Right lobe of liver (tissue), 6 donors: ENCODE measurements at regions not wholly inside any gene's neighbourhood (a gene's known extent, or its start where the extent isn't known, plus 50 kb on each side); places are given as distances from the start of the nearest gene placed in this dataset.

ENCODE experiments used
- ATAC-seq, 4 donors: fragments of 200-7000 bp; cut with Tn5 transposase; one replicate each; pipeline ENCODE4 v1.9.1; 2020; ENCODE audit warnings: mild to moderate bottlenecking in 4 of 4, moderate library complexity in 4 of 4
- DNase-seq, 3 donors: peaks; one replicate each; pipeline ENCODE4 v3.0.0-alpha.2; 2020
- H3K27ac ChIP-seq, 3 donors: fragments of 200-600 bp; one replicate each; pipeline ENCODE4 v1.8.0; 2022
- H3K27me3 ChIP-seq, 2 donors: fragments of 200-600 bp; one replicate each; pipeline ENCODE4 v1.8.0; 2022
- H3K36me3 ChIP-seq, 4 donors: fragments of 200-600 bp; sonication (generic) in 1 of 4; one replicate each; pipeline versions ENCODE4 v1.5.1 to v1.8.0; 2017 to 2022; ENCODE audit warnings: control low read depth in 1 of 4
- H3K4me1 ChIP-seq, 4 donors: fragments of 200-600 bp; sonication (generic) in 1 of 4; one replicate each; pipeline versions ENCODE4 v1.5.1 to v1.8.0; 2017 to 2022; ENCODE audit warnings: control low read depth in 1 of 4
- H3K4me3 ChIP-seq, 3 donors: fragments of 200-600 bp; one replicate each; pipeline ENCODE4 v1.8.0; 2022
- H3K9me3 ChIP-seq, 4 donors: fragments of 200-600 bp; sonication (generic) in 1 of 4; one replicate each; pipeline versions ENCODE4 v1.5.1 to v1.8.0; 2017 to 2022; ENCODE audit warnings: control low read depth in 1 of 4
- POLR2A ChIP-seq: fragments of 450-650 bp; IDR thresholded peaks from one replicate; pipeline ENCODE4 v1.6.1; 2017; ENCODE audit warnings: antibody characterized with exemption, mild to moderate bottlenecking
- WGBS: methylation state at CpG from one replicate; pipeline ENCODE4 v1.1.6; 2018; ENCODE audit warnings: low coverage, low lambda C conversion rate; ENCODE audit not compliant: insufficient coverage; ENCODE audit errors: missing lambda C conversion rate; 5-methylcytosine and 5-hydroxymethylcytosine counted together
- intact Hi-C, 2 donors: fragments of 100-400 bp; cut with DNase I; formaldehyde crosslinking; loops; one replicate each; pipeline versions ENCODE4 v1.11.2 to v1.14.1; 2022
- TF ChIP-seq, protein P1 (sequence below), 4 donors: fragments of 200-600 bp in 3 of 4; fragments of 450-650 bp in 1 of 4; IDR thresholded peaks; one replicate each; pipeline versions ENCODE4 v1.5.1 to v1.8.0; 2016 to 2022; ENCODE audit warnings: antibody characterized with exemption in 4 of 4, mild to moderate bottlenecking in 2 of 4
- donor health status: DM: no; HTN: yes; CAD: no.
- donor health status: DM: no; HTN: no; CAD: no.
- donor health status: DM: no; HTN: no; CAD: no.
- donor health status: DM: no; HTN: yes; CAD: no.
- donor health status: DM: no; HTN: yes; CAD: no.

DNA sequence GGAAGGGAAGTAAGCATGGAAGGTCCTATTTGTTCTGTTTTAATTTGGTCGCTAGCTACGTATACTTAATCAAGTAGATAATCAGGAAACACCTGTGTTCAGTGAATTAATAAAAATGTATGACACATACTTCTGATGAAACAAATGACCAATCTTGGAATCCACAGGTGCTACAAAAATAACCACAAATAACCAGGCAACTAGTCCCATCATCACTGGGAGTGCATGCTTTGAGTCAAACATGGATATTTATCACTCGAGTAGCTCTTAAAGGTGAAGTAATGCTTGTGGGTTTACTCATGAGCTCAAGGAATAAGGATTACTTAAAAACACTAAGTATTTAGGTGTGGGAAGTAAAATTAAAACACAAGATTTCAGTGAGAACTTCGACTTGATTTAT lies 285.6 kb upstream of the ID4 start:
- ATAC-seq (no peak), DNase-seq (no peak)
- WGBS: 49% methylated on average over 4 of the region's 4 CpGs
- no peak for TF ChIP-seq POLR2A
- intact Hi-C loops: no loop called here
- Histone ChIP-seq H3K4me1 (no peaks in the 10 kb centered on the region), H3K9me3 (no peaks in the 10 kb centered on the region), H3K36me3 (no peaks in the 10 kb centered on the region), H3K4me3 (no peak overlapping the region), H3K27me3 (no peaks in the 10 kb centered on the region), H3K27ac (no peak overlapping the region)

DNA sequence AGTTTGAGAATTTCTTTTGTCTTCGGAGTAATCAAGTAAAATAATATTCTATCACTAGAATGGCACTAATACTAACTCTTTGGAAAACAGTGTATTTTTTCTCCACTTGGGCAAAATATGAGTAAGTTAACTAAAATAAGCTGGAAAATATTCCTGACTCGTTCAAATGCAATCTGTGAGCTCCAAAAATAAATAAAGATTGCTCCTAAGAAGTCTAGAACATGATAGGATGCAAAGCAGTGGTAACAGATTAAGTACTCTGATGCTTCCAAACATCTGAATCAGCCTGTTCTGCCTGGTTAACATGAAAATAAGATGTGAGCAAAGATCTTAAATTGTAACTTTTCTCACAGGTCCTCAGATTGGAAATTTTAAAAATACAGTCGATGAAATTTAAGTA lies 285.1 kb upstream of the ID4 start:
- Histone ChIP-seq H3K36me3 (no peaks in the 10 kb centered on the region), H3K27ac (no peak overlapping the region), H3K27me3 (no peaks in the 10 kb centered on the region), H3K4me1 (no peaks in the 10 kb centered on the region), H3K9me3 (no peaks in the 10 kb centered on the region), H3K4me3 (no peak overlapping the region)
- WGBS: 33% methylated on average over 3 of the region's 3 CpGs
- TF ChIP-seq POLR2A: no peak
- TF ChIP-seq, protein P1, sequence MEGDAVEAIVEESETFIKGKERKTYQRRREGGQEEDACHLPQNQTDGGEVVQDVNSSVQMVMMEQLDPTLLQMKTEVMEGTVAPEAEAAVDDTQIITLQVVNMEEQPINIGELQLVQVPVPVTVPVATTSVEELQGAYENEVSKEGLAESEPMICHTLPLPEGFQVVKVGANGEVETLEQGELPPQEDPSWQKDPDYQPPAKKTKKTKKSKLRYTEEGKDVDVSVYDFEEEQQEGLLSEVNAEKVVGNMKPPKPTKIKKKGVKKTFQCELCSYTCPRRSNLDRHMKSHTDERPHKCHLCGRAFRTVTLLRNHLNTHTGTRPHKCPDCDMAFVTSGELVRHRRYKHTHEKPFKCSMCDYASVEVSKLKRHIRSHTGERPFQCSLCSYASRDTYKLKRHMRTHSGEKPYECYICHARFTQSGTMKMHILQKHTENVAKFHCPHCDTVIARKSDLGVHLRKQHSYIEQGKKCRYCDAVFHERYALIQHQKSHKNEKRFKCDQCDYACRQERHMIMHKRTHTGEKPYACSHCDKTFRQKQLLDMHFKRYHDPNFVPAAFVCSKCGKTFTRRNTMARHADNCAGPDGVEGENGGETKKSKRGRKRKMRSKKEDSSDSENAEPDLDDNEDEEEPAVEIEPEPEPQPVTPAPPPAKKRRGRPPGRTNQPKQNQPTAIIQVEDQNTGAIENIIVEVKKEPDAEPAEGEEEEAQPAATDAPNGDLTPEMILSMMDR (IDR thresholded peaks at IDR 0.05): no peak
- ATAC-seq: no peak
- intact Hi-C loops: no loop called here
- DNase-seq: no peak

DNA sequence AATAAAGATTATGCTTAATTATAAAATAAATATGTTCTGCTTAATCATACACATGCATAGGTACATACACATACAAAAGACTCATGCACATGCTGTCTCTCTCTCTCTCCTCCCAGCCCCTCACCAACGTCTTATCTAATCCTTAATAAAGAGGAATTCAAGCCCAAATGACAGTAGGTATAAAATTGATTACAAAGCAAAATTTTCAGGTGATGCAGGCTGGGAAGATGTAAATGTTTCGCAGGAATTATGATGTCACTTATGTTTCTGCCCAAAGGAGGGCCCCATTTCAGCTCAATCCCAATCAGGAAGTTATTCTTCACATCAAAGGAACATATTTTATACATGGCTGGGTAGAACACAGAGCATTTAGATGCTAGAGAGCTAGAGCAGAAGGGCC lies 284.6 kb upstream of the ID4 start:
- Histone ChIP-seq H3K27ac (no peak overlapping the region), H3K4me3 (no peak overlapping the region), H3K4me1 (no peaks in the 10 kb centered on the region), H3K27me3 (no peaks in the 10 kb centered on the region), H3K9me3 (no peaks in the 10 kb centered on the region), H3K36me3 (no peaks in the 10 kb centered on the region)
- ATAC-seq (no peak), DNase-seq (no peak)
- 18% methylated on average over 2 of the region's 2 CpGs for WGBS
- intact Hi-C loops: no loop called here
- TF ChIP-seq, protein P1 (IDR thresholded peaks at IDR 0.05): no peak
- TF ChIP-seq POLR2A: no peak

DNA sequence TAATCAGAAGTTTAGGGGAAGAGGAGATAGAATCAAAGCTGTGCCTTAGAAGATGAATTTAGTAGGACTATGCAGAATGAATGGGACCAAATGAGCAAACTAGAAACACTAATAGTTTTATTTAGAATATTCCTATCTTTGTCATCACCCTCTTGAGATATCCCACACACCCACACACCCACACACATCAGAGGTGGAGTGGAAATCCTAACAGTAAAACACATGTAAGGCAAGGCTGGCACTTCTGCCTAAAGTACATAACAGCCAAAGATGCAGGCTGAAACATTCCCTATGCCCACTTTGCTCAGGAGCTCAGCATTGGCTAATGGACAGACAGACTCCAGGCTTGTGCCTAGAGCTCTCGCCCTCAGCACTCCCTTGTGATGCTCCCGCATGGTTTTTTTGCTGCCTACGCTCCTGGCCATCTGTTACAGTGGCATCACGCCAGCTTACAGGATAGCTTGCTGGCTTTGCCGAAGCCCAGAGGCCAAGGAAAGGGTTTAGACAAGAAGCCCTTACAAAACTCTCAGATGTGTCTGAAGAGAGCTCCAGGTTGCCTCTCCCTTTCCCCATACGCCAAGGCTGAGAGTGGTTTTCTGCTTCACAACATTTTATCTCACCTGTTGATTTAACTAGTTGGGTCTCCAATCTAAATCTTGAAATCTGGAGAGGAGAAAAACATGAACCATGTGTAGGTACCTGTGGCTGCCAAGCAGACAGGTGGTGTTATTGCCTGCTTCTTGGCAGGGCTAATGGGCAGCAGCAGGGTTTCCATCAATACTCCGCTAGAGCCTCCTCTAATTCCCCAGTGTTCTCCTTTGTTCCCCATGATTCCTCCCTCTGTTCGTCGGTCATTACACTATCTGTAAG lies 282.6 kb upstream of the ID4 start:
- Histone ChIP-seq H3K27me3 (no peaks in the 10 kb centered on the region), H3K4me1 (no peaks in the 10 kb centered on the region), H3K36me3 (no peaks in the 10 kb centered on the region), H3K4me3 (no peak overlapping the region), H3K9me3 (no peaks in the 10 kb centered on the region), H3K27ac (no peak overlapping the region)
- intact Hi-C loops: no loop called here
- DNase-seq: no peak
- WGBS: 56% methylated on average over 7 of the region's 9 CpGs
- TF ChIP-seq, protein P1 (IDR thresholded peaks at IDR 0.05): no peak
- TF ChIP-seq POLR2A: no peak
- ATAC-seq: no peak

DNA sequence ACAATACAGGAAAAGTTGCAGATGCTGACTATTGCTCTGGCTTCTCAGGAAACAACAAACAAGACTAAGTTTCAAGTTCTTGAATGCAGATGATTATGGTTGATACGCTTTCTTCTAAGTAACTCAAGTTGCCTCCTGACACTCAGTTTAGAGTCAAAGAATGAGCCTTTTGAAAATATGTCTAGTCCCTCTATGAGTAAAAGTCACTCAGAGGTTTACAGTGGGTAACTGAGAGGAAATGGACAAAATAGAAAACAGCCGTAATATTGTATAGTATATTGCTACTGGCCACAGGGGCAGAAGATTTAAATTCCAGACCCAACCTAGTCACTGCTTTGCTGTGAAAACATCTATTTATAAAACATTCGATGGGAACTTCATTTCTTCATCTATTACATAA lies 280.0 kb upstream of the ID4 start:
- ATAC-seq (no peak), DNase-seq (no peak)
- 61% methylated on average over 3 of the region's 3 CpGs for WGBS
- Histone ChIP-seq H3K4me3 (no peak overlapping the region), H3K4me1 (no peaks in the 10 kb centered on the region), H3K36me3 (no peaks in the 10 kb centered on the region), H3K27me3 (no peaks in the 10 kb centered on the region), H3K9me3 (no peaks in the 10 kb centered on the region), H3K27ac (no peak overlapping the region)
- intact Hi-C loops: no loop called here
- TF ChIP-seq POLR2A: no peak
- TF ChIP-seq, protein P1 (IDR thresholded peaks at IDR 0.05): no peak
